Endothelial cell of umbilical vein (primary cell): ENCODE measurements at regions not wholly inside any gene's neighbourhood (a gene's known extent, or its start where the extent isn't known, plus 50 kb on each side); places are given as distances from the start of the nearest gene placed in this dataset.

Experiments used
- FOS ChIP-seq: IDR thresholded peaks from 2 replicates; pipeline ENCODE4 v1.6.1; 2011; ENCODE audit warnings: mild to moderate bottlenecking, low read length, moderate library complexity, borderline replicate concordance; ENCODE audit not compliant: insufficient read depth
- POLR2A ChIP-seq: IDR thresholded peaks from 2 replicates; pipeline ENCODE4 v1.6.1; 2012; ENCODE audit warnings: low read depth, mild to moderate bottlenecking, control low read depth, low read length
- TF ChIP-seq, protein P1 (sequence below), 2 donors: IDR thresholded peaks; 1 replicate in 1 of 2; 2 replicates in 1 of 2; pipeline ENCODE4 v1.5.1; 2011; ENCODE audit warnings: low read length in 2 of 2, mild to moderate bottlenecking in 2 of 2, moderate library complexity in 2 of 2, control low read depth in 1 of 2, inconsistent platforms in 1 of 2, low read depth in 1 of 2; ENCODE audit not compliant: insufficient read depth in 1 of 2; ENCODE audit errors: extremely low read depth in 1 of 2

GRCh38 chr1:55444667-55445066 lies 229.5 kb upstream of the USP24 start:
- TF ChIP-seq FOS, result no peak
- no peak for TF ChIP-seq POLR2A
- TF ChIP-seq, protein P1, sequence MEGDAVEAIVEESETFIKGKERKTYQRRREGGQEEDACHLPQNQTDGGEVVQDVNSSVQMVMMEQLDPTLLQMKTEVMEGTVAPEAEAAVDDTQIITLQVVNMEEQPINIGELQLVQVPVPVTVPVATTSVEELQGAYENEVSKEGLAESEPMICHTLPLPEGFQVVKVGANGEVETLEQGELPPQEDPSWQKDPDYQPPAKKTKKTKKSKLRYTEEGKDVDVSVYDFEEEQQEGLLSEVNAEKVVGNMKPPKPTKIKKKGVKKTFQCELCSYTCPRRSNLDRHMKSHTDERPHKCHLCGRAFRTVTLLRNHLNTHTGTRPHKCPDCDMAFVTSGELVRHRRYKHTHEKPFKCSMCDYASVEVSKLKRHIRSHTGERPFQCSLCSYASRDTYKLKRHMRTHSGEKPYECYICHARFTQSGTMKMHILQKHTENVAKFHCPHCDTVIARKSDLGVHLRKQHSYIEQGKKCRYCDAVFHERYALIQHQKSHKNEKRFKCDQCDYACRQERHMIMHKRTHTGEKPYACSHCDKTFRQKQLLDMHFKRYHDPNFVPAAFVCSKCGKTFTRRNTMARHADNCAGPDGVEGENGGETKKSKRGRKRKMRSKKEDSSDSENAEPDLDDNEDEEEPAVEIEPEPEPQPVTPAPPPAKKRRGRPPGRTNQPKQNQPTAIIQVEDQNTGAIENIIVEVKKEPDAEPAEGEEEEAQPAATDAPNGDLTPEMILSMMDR (IDR thresholded peaks at IDR 0.05; ENCODE audit: extremely low read depth in 1 of 2, insufficient read depth in 1 of 2, low read depth in 1 of 2, low read length in 2 of 2), result no peak
